HG02588 (cell line): ENCODE measurements at regions not wholly inside any gene's neighbourhood (a gene's known extent, or its start where the extent isn't known, plus 50 kb on each side); places are given as distances from the start of the nearest gene placed in this dataset.

ENCODE experiments used
- ATAC-seq: cut with Tn5 transposase; IDR thresholded peaks from one replicate; pipeline ENCODE4 v1.9.1; 2021; ENCODE audit warnings: mild to moderate bottlenecking, moderate library complexity; ENCODE audit not compliant: unreplicated experiment

DNA sequence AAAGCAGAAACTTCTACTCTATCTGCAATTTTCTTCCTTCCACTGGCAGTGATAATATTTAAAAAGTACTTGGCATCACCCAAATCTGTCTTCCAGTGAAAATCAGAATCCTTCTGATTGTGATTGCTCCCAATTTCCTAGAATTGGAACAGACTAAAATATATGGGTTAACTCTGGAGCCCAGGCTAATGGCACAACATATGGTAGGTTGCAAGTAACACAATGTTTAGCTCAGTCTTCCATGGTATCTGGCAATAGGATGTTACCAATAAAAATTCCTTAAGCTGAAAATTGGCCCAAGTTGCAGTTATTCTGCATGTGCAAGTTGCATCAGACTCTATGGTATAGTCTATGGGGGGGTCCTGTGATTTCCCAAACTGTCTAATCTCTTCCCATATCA lies 273.5 kb upstream of the ADAMTS9 start:
- ATAC-seq, result no peak

DNA sequence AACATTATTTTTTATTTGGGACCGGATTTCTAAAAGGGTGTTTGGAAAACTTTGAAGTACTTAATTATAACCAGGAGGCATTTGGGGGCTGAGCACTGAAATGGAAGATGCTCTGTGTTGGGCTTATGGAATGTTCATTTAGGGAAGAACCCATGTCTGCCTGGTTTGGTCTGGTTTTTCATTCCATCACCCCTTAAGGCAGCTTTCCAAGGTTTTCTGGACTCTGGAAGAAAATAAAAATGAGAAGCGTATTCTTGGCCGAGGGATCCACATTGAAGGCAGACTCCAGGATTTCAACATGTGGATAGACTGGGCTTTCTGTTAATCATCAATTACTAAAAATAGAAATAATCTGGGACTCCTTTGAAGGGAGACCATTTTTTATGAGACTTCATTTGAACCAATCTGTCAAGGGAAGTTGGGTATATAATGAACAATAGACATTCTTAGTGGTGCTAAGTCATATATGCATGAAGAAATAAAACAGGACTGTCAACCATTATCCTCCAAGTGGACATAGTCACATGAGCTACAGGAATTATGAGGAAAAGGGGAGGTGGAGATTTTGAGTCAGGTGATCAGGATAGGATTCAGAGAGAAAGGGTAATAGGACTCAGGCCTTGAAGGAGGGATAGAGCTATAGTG lies 270.5 kb upstream of the ADAMTS9 start:
- ATAC-seq, result no peak

DNA sequence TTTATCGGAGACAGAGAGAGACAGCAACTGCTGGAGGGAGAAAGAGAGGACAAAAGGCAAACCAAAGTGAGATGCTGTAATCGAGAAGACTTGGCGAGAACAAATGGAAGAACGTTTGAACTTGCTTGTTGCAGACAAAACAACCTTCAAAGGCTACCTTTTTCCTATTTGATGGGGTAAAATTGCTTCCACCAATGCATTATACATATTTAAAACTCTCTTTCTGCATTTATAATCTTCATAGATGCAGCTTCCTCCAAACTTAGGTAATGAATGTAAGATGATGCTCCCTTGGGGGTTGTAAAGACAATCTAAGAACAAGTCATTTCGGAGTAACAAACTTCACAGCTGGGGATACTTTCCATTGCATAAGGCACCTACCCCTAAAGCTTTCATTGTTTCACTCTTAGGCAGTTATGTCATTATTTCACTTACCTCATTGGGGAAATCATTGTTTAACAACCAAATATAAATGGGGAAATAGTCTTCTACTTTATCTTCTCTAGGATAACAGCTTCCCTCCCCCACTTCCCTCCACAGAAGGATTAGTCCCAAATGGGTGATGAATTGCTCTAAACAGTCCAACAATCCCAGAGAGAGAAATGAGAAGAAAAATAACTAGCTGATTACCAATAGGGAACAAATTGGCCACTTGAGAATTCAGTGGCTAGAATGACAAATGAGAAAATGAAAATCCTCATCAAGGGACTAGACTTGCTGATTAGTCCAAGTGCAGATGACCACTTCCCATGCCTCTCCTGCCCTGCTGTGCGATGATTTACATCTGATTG lies 269.8 kb upstream of the ADAMTS9 start:
- ATAC-seq, result no peak

DNA sequence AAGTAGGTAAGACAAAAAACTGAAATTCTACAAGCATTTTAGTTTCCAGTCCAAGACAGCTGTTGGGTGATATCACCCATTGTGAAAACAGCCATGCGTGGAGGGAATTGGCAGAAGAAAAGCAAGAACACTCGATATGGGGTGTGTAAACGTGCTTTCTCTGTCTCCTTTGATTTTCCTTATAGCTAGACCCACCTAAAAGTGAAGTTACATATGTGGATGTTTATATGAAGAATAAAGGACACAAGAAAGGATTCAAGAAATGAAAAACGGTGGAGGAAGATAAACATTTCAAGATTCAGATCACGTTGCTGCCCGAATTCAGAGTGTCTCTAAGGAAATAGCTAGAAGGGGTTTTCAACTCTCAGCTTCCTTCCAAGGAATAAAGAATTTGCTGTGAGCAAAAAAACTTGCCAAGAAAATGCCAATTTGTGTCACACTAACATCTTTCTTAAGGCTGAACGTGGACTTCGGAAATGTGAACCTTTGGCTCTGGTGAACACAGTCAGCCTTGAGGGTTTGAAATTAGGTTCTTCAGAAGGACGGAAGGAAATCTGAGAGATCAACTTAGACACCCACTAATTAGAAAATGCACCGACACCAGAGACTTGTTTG lies 269.0 kb upstream of the ADAMTS9 start:
- no peak for ATAC-seq

DNA sequence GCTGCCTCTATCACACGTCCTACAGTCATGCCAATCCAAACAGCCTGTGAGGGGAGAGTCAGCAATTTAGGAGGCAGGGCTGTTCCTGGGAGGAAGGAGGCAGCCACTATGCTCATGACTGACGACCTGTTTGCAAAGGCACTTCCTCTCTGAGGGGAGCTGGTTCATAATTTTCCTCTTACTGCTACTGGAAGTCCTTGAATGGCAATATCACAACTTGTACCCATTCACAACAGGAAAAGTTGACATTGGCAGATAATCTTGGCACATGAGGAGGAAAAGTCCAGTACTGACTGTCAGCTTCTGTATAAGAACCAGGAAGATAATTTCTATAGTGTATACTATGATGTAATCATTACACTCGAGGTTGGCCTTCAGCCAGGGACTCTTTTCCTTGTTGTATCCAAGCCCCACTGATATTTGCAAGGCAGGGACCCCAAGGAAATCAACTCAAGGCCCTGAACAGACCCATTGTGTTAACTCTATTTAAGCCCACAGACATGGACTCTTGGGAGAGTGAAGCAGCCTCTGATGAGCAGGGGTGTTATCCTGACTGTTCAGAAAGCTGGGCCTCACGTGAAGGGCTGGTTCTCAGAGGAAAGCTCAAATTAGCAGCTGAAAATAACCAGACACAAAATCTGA lies 267.3 kb upstream of the ADAMTS9 start:
- ATAC-seq, result no peak

DNA sequence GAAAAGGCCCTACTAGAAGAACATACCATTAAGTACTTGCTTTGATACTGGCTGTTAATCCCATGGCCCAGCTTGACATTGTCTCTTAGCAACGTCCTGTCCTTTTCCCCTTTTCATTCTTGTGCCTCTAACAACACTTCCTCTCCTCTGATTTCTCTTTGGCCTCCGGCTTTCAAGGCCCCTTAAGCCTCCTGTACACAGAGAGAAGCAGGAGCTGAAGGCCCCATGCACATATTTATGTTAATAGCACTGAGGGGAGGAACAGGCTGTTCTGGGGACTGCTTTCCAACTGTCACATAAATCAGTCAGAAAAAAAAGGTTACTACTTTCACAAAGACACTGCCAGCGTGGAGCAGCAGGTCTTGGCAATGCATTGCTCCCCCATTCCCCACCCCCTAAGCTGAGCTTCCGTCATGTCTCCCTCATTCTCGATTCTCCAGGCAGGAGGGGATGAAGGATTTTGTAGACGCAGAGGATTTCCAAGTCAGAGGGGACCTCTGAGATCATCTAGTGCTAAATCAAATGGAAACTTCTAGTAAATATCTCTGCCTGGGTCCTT lies 257.4 kb upstream of the ADAMTS9 start:
- ATAC-seq, result no peak

DNA sequence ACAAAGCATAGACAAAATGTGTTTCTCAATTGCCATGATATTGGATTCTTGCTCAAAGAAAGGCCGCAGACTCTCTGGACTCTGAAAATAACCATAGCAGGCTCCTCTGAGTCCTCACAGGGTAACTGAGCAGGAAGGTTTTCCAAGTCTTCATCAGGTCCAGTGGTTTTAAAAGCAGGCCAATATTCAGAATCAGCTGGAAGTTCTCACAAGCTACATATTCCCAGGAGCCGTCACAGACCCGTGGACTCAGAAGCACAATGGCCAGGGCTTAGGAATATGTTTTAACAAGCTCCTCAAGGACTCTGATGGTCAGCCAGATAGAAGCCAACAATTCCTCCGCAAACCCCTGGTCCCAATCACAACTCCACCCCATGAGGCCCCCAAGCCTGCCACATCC lies 256.1 kb upstream of the ADAMTS9 start:
- ATAC-seq, result no peak

DNA sequence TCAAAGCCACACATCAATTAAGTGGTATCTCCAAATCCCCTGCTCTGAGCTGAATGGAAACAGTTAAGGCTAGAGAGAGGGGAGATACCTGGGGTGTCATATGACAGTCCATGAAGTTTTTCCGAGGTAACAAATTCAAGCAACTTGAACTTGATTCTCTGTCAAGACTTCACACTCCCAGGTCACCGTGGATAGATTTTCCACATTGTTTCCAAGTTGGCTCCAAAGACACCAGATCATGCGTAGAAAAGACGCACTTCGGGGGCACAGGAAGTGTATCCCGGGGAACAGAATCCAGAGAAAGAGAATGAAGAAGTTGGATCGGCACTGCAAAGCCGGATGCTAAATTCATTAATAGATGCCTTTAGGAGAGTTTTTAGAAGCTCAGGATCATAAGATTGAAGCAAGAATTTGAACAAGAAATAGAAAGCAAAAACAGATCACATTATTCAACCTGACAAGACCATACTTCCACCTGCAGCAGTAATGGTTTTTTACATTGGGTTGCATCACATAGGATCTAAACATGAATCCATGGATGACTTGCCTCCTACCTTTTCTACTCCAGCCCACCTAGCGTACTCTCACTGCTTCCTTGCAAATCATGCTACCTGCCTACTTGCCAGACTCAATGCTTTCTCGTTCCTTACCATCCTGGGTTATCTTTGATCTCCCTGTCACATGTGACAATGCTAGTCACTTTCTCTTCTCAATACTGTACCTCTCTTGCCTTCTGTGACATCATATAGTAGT lies 253.0 kb upstream of the ADAMTS9 start:
- ATAC-seq, result no peak

DNA sequence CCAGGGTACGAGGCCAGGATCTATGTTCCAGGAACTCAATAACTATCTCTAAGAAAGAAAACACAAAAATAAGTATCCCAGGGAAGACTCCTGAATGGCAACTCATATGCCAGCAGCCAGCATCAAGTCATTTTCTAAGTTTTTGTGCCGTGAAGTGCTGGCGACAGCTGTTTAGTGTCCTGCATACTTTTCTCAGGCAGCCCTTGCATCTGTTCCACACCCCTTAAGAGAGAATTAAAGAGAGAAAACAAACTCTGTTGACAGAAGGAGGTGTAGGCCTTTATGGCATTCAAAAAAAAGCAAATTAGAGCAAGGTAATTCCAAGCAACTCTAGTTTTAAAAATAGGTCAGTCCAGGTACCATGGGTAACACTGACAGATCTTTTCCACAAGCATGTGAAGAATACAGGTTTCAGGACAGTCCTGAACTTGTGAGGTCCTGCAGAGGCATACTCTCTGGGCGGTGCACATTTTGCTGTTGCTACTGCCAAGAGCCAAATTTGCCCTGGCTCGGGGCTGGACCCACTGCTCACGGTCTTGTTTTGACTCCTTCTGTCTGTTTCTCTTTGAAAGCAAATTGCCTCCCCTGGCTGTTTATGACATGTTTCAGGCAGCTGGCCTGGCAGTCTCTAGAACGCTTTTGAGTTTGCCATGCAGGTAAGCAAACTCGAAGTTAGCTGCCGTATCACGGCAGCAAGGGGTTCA lies 252.1 kb upstream of the ADAMTS9 start:
- no peak for ATAC-seq

DNA sequence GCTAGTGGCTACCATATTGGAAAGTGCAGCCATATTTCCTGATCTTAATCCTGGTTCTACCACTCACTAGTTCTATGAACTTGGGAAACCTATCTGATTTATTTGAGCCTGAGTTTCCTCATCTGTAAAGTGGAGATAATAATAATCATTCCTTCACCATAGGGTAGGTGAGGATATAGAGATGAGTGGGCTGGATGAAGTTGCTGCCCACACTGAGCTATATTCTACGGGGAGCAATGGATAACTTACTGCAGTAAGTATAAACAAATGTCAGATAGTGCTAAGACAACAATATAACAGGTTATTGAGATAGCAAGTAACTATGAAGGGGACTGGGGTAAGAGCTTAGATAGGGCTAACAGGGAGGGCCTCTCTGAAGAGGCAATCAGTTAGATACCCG lies 251.5 kb upstream of the ADAMTS9 start:
- no peak for ATAC-seq

DNA sequence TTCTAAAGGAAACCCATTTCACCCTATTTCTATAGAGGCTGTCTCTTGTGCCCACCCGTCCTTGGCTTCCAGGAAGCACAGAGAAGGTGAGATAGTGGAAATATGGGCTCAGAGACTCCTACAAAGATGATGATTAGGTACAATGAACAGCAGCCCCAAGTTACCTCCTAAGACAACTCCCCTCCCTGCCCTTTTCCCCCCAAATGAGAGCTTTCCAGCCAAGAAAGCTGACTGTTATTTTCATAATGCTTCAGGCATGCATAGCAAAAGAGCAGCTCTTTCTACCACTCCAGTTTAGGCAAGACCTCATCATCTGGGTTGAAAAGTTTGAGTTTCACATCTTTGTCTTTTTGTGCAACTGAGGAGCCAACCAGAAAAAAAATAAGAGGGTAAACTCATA lies 248.8 kb upstream of the ADAMTS9 start:
- no peak for ATAC-seq

DNA sequence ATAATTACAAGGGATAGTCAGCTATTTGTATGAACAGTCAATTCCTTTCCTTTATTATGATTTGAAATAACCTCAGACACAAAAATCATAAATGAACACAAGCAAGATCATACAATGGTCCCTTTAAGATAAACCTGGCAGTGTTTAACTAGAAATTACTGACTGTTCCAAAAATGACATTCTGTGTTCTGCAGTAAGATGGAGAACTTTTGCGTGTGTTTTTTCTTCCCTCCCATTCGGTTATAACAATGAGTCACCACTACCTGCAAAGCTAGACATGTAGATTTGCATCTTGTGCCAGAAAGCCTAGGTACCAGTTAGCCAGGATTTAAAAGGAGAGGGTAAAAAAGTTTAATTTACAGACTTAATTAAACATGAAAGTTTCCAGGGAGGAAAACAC lies 248.2 kb upstream of the ADAMTS9 start:
- no peak for ATAC-seq

DNA sequence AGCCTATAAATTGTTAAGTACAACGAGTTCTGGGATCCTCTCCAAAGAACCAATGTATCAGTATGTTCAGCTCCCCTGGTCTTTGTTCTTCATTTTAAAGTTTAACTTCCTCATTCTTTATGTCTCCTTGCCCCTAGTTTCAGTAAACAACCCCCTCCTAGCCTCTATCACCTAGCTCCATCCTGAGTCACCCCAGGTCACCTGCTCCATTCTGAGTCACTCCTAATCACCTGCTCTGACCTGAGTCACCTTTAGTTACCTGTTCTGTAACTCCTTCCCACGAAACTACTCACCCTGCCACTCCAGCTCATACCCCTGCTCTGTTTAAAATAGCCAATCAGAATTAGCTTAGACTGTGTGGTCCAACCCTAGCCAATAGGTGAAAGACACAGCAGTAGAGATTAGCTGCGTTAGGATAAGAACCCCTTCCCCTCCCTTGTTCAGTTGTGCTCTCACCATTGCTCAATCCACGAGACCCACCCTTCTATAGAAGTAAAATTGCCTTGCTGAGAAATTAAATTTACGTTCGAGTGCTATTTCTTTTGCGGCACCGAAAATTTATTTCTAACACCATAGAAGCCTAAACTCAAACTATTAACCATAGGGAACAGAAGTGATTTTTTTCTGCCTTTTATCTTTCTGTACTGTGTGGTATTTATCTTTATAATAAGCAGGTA lies 245.0 kb upstream of the ADAMTS9 start:
- ATAC-seq, result no peak

DNA sequence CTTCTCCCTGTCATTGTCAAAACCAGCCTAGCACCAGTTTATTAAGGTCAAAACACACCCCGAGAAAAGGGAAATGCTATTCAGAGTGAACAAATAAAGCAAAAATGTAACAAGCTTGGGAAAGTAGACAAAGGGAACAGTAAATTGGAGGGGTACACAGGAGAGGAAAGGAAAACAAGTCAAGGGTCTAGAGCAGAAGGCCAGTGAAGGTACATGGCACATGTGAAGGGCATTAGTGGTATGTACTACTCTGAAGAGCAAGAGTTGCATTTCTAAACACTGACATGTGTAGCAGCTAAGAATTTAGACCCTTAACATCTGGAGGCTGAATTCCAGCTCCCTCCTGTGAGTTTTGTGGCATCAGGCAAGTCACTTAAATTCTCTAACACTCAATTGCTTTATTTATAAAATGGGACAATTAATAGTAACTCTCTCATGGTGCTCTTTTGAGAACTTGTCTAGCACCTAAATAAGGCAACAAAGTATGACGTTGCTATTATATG lies 244.3 kb upstream of the ADAMTS9 start:
- ATAC-seq, result no peak

DNA sequence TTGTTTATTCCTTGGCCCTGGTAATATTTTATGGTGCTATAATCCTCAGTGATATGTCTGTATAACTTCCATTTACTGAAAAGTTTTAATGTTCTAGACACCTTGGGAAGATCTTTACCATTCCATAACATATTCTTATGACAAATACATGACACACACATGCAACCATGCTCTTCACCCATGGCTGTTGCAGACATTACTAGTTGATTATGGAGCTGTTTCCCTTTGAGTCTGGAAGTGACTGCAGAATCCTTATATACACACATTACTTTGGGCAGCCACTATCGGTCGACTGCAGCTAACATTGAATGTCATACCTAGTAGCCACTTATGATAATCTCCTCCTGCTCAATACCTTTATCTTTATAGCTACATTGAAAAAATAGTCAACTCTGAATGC lies 243.1 kb upstream of the ADAMTS9 start:
- ATAC-seq, result no peak

DNA sequence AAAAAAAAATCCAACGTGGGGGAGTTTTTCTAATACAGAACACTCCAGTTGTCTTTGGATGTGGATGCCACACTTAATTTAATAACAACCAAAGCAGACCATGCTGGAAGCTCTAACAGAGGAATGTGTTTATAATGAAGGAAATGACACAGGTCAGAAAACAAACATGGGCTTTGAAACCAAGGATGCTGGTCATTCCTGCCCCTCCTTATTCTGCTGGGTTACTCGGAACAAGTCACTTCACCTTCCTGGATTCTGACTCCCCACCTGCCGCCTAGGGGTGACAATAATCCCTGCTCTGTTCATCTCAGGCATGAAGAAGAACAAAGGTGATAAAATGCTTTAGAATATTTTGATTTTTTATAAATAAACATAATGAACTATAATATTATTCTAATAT lies 240.9 kb upstream of the ADAMTS9 start:
- ATAC-seq, result no peak

DNA sequence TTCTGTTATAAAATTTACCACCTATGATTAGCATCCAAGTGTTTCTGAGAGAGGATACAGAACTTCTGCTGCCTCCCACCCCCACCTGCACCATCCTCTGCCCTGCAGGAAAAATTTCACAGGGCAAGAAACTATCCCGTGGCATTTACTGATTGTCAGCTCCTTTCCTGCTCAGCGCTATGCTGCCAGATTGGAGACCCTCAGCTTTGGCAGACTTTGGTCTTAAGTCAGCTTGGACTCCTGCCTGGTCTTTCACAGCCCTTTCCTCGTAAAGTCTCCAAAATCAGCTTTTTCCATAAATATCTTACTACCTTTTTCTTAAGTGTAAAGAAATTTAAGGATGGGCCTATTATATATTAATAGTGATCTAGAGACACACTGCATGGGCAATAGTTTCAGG lies 239.9 kb upstream of the ADAMTS9 start:
- no peak for ATAC-seq

DNA sequence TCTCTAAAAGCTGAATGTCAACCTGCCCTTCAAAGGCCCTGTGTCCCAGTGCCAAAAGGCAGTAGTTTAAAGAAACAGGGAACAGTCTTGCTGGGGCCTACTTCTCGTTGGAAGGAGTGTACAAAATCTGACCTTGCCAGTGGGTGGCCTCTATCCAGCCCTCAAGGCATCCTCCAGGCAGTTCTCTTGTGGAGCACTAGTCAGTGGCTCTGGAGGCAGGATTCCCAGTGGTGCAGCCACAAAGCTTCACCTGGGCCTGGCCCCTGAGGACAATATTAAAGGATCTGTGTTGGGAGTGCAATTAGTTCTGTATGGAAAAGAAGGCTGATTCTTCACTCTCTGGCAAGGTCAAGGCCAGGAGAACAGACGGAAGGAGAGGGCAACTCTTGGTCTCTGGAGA lies 237.8 kb upstream of the ADAMTS9 start:
- ATAC-seq, result no peak

DNA sequence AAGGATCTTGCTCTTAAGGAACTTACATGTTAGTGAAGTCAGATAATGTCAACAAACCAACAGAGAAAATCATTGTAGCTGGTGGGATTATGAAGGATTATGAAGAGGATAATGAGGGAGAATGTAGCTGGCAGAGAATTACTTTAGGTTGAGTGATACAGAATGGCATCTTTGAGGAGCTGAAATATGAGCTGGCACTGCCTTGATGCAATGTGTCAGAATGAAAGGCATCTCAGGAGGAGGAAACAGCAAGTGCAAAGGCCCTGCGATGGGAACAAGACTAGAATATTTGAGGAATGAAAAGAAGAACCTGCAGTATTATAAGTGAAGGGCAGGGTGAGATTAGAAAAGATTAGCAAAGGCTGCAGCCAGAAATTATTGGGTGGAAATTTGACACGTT lies 237.2 kb upstream of the ADAMTS9 start:
- ATAC-seq, result no peak
